AG20443 (cell line): ENCODE measurements at regions not wholly inside any gene's neighbourhood (a gene's known extent, or its start where the extent isn't known, plus 50 kb on each side); places are given as distances from the start of the nearest gene placed in this dataset.
"Not testable (repeated sequence)": the region's sequence is repeated elsewhere in the genome, so short reads cannot be mapped to it uniquely, and the experiment has no call there.

Source experiments
- DNase-seq: peaks from one replicate; pipeline ENCODE4 v3.0.0; 2012; ENCODE audit warnings: low spot score, mixed read lengths

DNA sequence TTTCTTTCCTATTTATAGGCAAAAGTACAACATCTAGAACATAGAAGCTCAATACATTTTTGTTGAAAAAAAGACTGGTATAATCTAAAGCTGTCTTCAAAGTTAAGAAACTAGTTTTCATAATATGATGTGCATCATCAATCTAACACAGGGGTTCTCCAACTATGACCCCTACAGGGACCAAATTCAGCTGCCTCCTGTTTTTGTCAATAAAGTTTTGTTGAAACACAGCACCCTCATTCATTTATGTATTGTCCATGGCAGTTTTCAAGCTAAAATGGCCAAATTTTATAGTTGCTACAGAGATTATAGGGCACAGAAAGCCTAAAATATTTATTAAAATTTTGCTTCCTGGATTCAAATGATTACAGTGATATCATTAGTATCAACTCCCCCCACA, 452.9 kb downstream of the CCER1 start:
- no peak for DNase-seq

DNA sequence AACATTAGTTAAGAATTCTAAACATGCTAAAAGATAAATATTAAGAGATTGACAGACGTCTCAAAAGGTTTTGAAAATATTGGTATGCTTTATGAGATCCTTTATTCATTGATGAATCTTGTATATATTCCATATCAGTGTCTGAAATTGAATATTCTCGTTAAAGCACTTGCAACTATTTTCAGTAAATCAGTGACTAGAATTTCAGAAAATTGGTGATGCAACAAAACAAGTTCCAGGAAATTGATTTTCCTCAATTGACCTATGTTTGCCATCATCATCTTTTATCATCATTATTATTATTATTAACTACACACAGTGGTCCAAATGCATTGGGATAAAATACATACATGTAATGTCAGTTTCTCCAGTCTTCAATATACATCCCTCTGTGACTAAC, 453.6 kb downstream of the CCER1 start:
- DNase-seq, result no peak

DNA sequence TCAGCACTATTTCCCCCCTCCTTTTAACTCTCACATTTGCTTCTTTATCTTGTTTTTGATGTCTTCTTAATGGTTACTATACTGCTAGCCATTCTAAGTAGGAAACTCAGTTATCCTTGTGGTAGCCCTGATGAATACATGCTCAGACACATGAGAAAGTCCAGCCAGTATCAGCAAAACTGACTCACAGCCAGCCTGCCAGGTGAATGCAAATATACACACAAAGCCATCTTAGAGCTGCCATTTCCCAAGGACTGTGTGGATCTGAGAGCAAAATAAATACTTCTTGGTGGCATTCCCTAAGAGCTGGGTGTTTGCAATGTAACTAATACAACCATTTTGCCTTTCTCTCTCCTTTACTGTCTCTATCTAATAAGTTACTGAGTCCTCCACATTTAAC, 455.2 kb downstream of the CCER1 start:
- DNase-seq, result no peak

- DNase-seq, result no peak
Observed at GRCh38 chr12:90497923-90498545, 456.9 kb downstream of the CCER1 start.

- DNase-seq, result no peak
Observed at GRCh38 chr12:90490355-90490754, 464.6 kb downstream of the CCER1 start.

DNA sequence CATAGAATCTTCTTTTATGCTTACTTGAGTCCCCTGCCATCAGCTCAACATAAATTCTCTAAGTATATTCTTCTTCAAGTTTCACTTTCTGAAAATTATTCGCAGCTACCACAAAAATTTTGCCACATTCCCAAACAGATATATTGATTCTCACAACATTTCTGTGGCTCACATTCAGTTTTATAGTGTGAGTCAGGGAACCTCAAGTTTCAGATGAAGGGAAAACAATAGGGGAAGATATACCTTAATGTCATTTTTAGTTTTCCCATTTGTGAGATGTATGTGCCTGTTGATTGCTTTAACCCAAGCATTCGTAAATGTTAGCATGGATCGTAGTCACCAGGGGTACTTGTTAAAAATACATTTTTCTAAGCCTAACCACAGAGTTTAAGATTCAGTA, 465.8 kb downstream of the CCER1 start:
- DNase-seq, result no peak

DNA sequence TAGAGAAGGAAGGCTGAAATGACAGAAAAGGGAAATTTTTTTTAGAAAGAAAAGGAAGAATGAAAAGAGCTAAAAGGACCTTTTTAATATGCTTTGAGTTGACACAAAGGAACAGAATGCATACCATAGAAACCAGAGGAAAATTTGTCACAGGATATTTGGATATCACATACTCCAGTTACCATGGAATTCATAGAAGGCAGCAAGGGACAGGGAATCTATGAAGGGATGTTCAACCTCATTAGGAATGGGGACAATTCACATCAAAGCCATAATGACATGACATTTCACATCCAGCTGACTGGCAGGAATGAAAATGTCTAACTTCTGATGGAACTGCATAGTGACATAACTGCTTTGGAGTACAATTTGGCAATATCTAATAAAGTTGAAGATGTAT, 469.4 kb downstream of the CCER1 start:
- no peak for DNase-seq

DNA sequence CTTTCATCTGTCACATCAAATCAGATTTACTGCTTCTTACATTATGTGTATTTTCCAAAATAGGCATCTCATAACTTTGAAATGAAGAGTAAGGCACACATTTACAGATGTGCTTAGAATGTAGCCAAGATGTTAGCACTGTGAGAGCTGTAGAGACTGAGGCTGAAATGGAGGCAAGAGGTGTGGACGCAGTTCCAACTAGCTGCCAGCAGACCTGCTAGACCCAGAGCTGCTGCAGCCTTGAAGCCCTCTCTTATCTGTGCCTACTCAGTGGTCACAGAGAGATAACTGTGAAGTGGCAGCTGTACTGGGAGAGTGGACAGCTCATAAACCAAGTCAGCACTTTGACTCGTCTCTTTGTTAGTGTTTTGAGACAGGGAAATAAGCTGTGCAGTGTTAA, 470.9 kb downstream of the CCER1 start:
- no peak for DNase-seq

GRCh38 chr12:90481748-90482147, 473.2 kb downstream of the CCER1 start:
- no peak for DNase-seq

- no peak for DNase-seq
Observed at GRCh38 chr12:90479237-90479636, 475.7 kb downstream of the CCER1 start.

- no peak for DNase-seq
Observed at GRCh38 chr12:90473831-90474230, 481.1 kb downstream of the CCER1 start.

GRCh38 chr12:90460681-90461080, 494.3 kb downstream of the CCER1 start:
- DNase-seq, result no peak

DNA sequence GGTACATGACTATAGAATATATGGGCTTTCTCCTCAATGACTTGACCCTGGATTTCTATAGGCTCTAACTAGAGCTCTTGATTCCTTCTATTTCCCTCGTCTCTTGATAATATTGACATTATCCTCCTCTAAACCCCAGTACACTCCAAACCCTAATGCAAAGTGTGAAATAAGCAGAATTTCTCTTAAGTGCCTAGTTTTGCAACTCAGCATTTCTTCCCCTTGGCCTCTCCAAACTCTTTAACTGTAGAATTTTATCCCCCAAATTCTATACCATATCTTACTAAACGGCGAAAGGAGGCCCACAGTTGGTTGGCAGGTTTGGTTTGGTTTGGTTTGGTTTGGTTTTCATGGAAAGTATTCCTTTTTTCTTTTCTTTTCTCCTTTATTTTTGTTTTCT, 498.7 kb downstream of the CCER1 start:
- no peak for DNase-seq

GRCh38 chr12:90455756-90456155, 499.2 kb downstream of the CCER1 start:
- no peak for DNase-seq

DNA sequence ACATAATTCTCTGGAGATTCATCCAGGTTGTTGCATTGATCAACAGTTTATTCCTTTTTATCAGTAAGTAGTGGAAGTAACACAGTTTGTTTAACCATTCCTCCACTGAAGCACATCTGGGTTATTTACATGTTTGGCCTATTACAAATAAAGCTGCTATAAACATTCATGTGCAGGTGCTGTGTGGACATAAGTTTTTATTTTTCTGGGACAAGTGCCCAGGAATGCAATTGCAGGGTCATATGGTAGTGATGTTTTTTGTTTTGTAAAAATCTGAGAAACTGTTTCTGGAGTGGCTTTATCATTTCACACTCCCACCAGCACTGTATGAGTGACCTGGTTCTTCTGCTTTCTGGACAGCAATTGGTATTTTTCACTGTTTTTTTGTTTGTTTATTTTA, 505.4 kb downstream of the CCER1 start:
- DNase-seq, result no peak

DNA sequence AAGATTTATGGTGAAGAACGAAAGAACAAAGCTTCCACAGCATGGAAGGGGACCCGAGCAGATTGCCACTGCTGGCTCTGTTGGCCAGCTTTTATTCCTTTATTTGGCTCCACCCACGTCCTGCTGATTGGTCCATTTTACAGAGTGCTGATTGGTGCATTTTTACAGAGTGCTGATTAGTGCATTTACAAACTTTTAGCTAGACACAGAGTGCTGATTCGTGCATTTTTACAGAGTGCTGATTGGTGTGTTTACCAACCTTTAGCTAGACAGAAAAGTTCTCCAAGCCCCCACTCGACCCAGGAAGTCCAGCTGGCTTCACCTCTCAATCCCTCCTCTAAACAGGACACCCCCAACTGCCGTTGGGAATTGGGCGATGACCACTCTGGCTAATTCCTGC, 511.5 kb downstream of the CCER1 start:
- not testable (repeated sequence) for DNase-seq

GRCh38 chr12:90441431-90441830, 513.5 kb downstream of the CCER1 start:
- DNase-seq, result no peak

GRCh38 chr12:90428881-90429280, 526.1 kb downstream of the CCER1 start:
- DNase-seq, result no peak

- no peak for DNase-seq
Observed at GRCh38 chr12:90428465-90428864, 526.5 kb downstream of the CCER1 start.

DNA sequence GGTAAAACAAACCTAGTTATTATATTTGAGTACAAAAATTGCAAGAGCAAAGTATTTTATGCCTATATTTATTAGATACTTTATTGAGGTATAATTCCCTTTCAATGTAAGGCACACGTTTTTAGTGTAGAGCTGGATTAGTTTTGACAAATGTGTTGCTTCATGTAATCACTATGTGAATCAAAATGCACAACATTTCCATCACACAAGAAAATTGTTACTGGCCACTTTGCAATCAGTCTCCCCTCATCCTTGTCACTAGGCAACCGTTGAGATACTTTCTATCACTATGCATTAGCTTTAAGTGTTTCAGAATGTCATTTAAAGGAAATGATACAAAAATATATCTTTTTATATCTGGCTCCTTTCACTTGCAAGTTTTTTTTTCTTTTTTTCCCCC, 531.0 kb downstream of the CCER1 start:
- DNase-seq, result no peak

- no peak for DNase-seq
Observed at GRCh38 chr12:90410962-90411361, 544.0 kb downstream of the CCER1 start.

DNA sequence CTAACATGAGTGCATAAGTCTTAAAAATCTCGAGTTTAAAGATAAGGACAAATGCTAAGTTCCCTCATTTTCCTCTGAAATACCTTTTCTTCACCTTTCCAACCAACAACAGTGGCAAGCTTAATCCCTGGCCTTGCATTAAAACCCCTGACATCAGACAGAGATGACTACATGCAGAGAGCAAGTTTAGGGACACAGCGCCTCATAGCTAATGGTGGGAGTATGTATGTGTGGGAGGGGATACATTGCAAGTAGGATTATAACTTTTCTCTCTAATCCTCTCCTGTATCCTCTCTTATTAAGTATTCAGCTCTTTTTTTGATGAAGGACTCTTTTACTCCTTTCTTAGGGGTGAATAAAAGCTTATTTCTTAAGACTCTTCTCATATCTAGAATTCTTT, 547.1 kb downstream of the CCER1 start:
- DNase-seq, result no peak

DNA sequence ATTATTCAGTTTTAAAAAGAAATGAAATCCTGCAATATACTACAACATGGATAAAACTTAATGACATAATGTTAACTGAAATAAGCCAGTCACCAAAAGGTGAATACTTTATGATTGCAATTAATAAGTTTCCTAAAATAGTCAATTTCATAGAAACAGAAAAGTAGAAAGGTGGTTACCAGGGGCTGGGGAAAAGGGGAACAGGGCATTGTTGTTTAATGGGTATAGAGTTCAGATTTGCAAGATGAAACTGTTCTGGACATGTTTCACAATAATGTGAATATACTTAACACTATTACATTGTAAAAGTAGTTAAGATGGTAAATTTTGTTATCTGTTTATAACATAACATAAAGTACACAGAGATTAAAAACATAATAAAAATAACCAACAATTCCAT, 550.9 kb downstream of the CCER1 start:
- DNase-seq, result no peak

- no peak for DNase-seq
Observed at GRCh38 chr12:90401185-90401584, 553.8 kb downstream of the CCER1 start.

DNA sequence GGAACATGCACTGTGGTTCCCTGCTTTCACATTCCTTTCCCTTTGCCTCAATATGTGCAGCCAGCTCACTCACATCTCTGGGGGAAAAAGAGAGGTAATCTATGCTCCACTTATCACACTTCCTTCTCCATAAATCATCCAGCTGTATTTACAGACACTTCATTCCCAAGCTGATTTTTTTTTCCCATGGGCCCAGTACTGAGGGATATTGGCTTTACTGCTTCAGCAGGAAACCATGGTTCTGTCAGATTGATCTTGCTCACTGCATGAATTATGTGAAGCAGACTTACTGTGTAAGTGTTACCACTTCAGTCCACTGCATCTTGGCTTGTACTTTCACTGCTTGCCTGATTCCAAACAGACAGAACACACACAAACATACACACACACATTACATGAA, 555.6 kb downstream of the CCER1 start:
- DNase-seq, result no peak
